IMR-90 (cell line): ENCODE measurements at regions not wholly inside any gene's neighbourhood (a gene's known extent, or its start where the extent isn't known, plus 50 kb on each side); places are given as distances from the start of the nearest gene placed in this dataset.

Source experiments
- ATAC-seq: fragments of 200-7000 bp; cut with Tn5 transposase; 2 replicates; pipeline ENCODE4 v1.9.1; 2020; ENCODE audit warnings: low read depth, mild to moderate bottlenecking, moderate library complexity
- BruUV-seq: library from RNA; stranded (reverse); fragments of 400-500 nt; replicated peaks from 2 replicates; lab custom pipeline; 2021; lab: Mats Ljungman, UMichigan
- CTCF ChIA-PET: fragments of 300-600 bp; formaldehyde crosslinking; extraction: SDS; loops from one replicate; lab custom pipeline; 2021; ENCODE audit warnings: antibody characterized with exemption; lab: Yijun Ruan, JAX
- POLR2A ChIA-PET: fragments of 300-600 bp; sonication (Branson Sonifier 250); formaldehyde crosslinking; loops from one replicate; lab custom pipeline; 2022; ENCODE audit warnings: antibody characterized with exemption; ENCODE audit not compliant: unreplicated experiment; lab: Charles Lee
- DNase-seq: peaks from one replicate; pipeline ENCODE4 v3.0.0; 2013
- H2AFZ ChIP-seq: replicated peaks from 2 replicates; pipeline ENCODE3; 2013; ENCODE audit warnings: low read length, mild to moderate bottlenecking; ENCODE audit not compliant: poor library complexity
- H2AK5ac ChIP-seq: 2 replicates; pipeline ENCODE4 v1.6.1; 2013; ENCODE audit warnings: low read depth, low read length, inconsistent platforms
- H2AK9ac ChIP-seq: replicated peaks from 2 replicates; pipeline ENCODE3; 2013; ENCODE audit warnings: mild to moderate bottlenecking, low read depth, low read length, moderate library complexity; ENCODE audit not compliant: poor library complexity
- H2BK120ac ChIP-seq: 2 replicates; pipeline ENCODE4 v1.6.1; 2013; ENCODE audit warnings: low read depth, low read length, inconsistent platforms
- H2BK15ac ChIP-seq: 3 replicates; pipeline ENCODE4 v1.6.1; 2013; ENCODE audit warnings: low read depth, low read length, inconsistent platforms
- H2BK20ac ChIP-seq: 2 replicates; pipeline ENCODE4 v1.6.1; 2013; ENCODE audit warnings: low read depth, mild to moderate bottlenecking, inconsistent platforms, low read length, moderate library complexity
- H2BK5ac ChIP-seq: 2 replicates; pipeline ENCODE4 v1.6.1; 2013; ENCODE audit warnings: mild to moderate bottlenecking, low read depth, low read length, inconsistent platforms; ENCODE audit not compliant: poor library complexity, severe bottlenecking
- H3K14ac ChIP-seq: replicated peaks from 2 replicates; pipeline ENCODE4 v1.6.1; 2013; ENCODE audit warnings: low read depth, low read length, inconsistent platforms
- H3K18ac ChIP-seq: 2 replicates; pipeline ENCODE4 v1.6.1; 2013; ENCODE audit warnings: low read depth, low read length, control low read depth
- H3K23ac ChIP-seq: 2 replicates; pipeline ENCODE4 v1.6.1; 2013; ENCODE audit warnings: low read depth, low read length, inconsistent platforms
- H3K27ac ChIP-seq: 2 replicates; pipeline ENCODE4 v1.5.1; 2013; ENCODE audit warnings: mild to moderate bottlenecking, control low read depth, low read length; ENCODE audit not compliant: insufficient read depth
- H3K27me3 ChIP-seq: 2 replicates; pipeline ENCODE4 v1.6.1; 2013; ENCODE audit warnings: low read length; ENCODE audit not compliant: control insufficient read depth, insufficient read depth
- H3K36me3 ChIP-seq: 2 replicates; pipeline ENCODE4 v1.6.1; 2013; ENCODE audit warnings: low read length, mixed read lengths; ENCODE audit not compliant: control insufficient read depth, insufficient read depth
- H3K4ac ChIP-seq: 2 replicates; pipeline ENCODE4 v1.6.1; 2013; ENCODE audit warnings: low read depth, low read length, inconsistent platforms
- H3K4me1 ChIP-seq: 2 replicates; pipeline ENCODE4 v1.6.1; 2013; ENCODE audit warnings: low read length, mixed read lengths; ENCODE audit not compliant: control insufficient read depth, insufficient read depth
- H3K4me2 ChIP-seq: 2 replicates; pipeline ENCODE4 v1.6.1; 2013; ENCODE audit warnings: low read depth, mild to moderate bottlenecking, control low read depth, low read length, moderate library complexity
- H3K4me3 ChIP-seq: 2 replicates; pipeline ENCODE4 v1.5.1; 2013; ENCODE audit warnings: low read depth, mild to moderate bottlenecking, control low read depth, low read length, moderate library complexity; ENCODE audit not compliant: insufficient read depth
- H3K56ac ChIP-seq: 2 replicates; pipeline ENCODE4 v1.6.1; 2013; ENCODE audit warnings: low read length, inconsistent platforms; ENCODE audit not compliant: insufficient read depth; ENCODE audit errors: extremely low read depth
- H3K79me1 ChIP-seq, 2 experiments: 2 replicates each; pipeline ENCODE4 v1.6.1; 2013; ENCODE audit warnings: low read length in 2 of 2, inconsistent platforms in 1 of 2, low read depth in 1 of 2
- H3K9ac ChIP-seq: 2 replicates; pipeline ENCODE4 v1.6.1; 2013; ENCODE audit warnings: low read depth, low read length, control low read depth
- H3K9me1 ChIP-seq: 2 replicates; pipeline ENCODE4 v1.6.1; 2013; ENCODE audit warnings: low read length, inconsistent platforms; ENCODE audit not compliant: insufficient read depth
- H3K9me3 ChIP-seq: 2 replicates; pipeline ENCODE4 v1.6.1; 2013; ENCODE audit warnings: low read length; ENCODE audit not compliant: control insufficient read depth, insufficient read depth
- H4K20me1 ChIP-seq: 2 replicates; pipeline ENCODE4 v1.6.1; 2013; ENCODE audit warnings: low read length, inconsistent platforms; ENCODE audit not compliant: insufficient read depth
- H4K5ac ChIP-seq: 2 replicates; pipeline ENCODE4 v1.6.1; 2013; ENCODE audit warnings: mild to moderate bottlenecking, low read depth, low read length, control low read depth
- H4K8ac ChIP-seq, 2 experiments: 2 replicates each; pipeline ENCODE4 v1.6.1; 2013; ENCODE audit warnings: low read depth in 2 of 2, low read length in 2 of 2, control low read depth in 1 of 2, inconsistent platforms in 1 of 2
- H4K91ac ChIP-seq: 2 replicates; pipeline ENCODE4 v1.6.1; 2013; ENCODE audit warnings: low read depth, low read length, inconsistent platforms; ENCODE audit not compliant: insufficient read depth
- BHLHE40 ChIP-seq: fragments of 150-350 bp; IDR thresholded peaks from 2 replicates; pipeline ENCODE4 v1.6.1; 2016; ENCODE audit warnings: mild to moderate bottlenecking, low read depth, low read length
- CEBPB ChIP-seq: IDR thresholded peaks from 2 replicates; pipeline ENCODE4 v1.6.1; 2012; ENCODE audit warnings: low read depth, low read length, improper control_type of control experiment
- CHD1 ChIP-seq: IDR thresholded peaks from 2 replicates; pipeline ENCODE4 v1.6.1; 2012; ENCODE audit warnings: low read depth, low read length, improper control_type of control experiment
- MAFK ChIP-seq: IDR thresholded peaks from 2 replicates; pipeline ENCODE4 v1.6.1; 2012; ENCODE audit warnings: low read depth, low read length, improper control_type of control experiment
- MAZ ChIP-seq: IDR thresholded peaks from 2 replicates; pipeline ENCODE4 v1.6.1; 2012; ENCODE audit warnings: low read depth, mild to moderate bottlenecking, low read length, improper control_type of control experiment, moderate library complexity, borderline replicate concordance
- MXI1 ChIP-seq: IDR thresholded peaks from 2 replicates; pipeline ENCODE4 v1.6.1; 2012; ENCODE audit warnings: low read depth, mild to moderate bottlenecking, low read length, moderate library complexity, borderline replicate concordance
- NFE2L2 ChIP-seq: fragments of 150-350 bp; IDR thresholded peaks from 2 replicates; pipeline ENCODE4 v1.6.1; 2016; ENCODE audit warnings: low read depth, mild to moderate bottlenecking, low read length
- POLR2A ChIP-seq: IDR thresholded peaks from 2 replicates; pipeline ENCODE4 v1.6.1; 2012; ENCODE audit warnings: mild to moderate bottlenecking, low read depth, low read length
- RAD21 ChIP-seq: IDR thresholded peaks from 2 replicates; pipeline ENCODE4 v1.6.1; 2012; ENCODE audit warnings: low read length, improper control_type of control experiment
- RCOR1 ChIP-seq: IDR thresholded peaks from 2 replicates; pipeline ENCODE4 v1.6.1; 2012; ENCODE audit warnings: mild to moderate bottlenecking, low read length, improper control_type of control experiment; ENCODE audit not compliant: insufficient replicate concordance
- RFX5 ChIP-seq: IDR thresholded peaks from 2 replicates; pipeline ENCODE4 v1.8.0; 2012; ENCODE audit warnings: low read depth, mild to moderate bottlenecking, low read length, moderate library complexity
- SMC3 ChIP-seq: fragments of 150-350 bp; IDR thresholded peaks from 2 replicates; pipeline ENCODE4 v1.6.1; 2016; ENCODE audit warnings: low read depth, mild to moderate bottlenecking, antibody characterized with exemption, low read length, moderate library complexity
- WGBS, 2 experiments: methylation state at CpG; one replicate each; pipeline versions ENCODE4 v1.1.5 to v1.1.7; 2013; ENCODE audit warnings: missing lambda C conversion rate in 2 of 2; ENCODE audit not compliant: insufficient read length in 1 of 2; ENCODE audit errors: extremely low coverage in 2 of 2; 5-methylcytosine and 5-hydroxymethylcytosine counted together
- dilution Hi-C: fragments of 300-500 bp; cut with HindIII; formaldehyde crosslinking; loops from one replicate; pipeline ENCODE4 v1.14.3; 2018; ENCODE audit warnings: low sequenced_read_pairs; ENCODE audit not compliant: unreplicated experiment
- in situ Hi-C: fragments of 300-500 bp; cut with MboI; formaldehyde crosslinking; loops from 3 replicates; pipeline ENCODE4 v1.14.3; 2019; ENCODE audit warnings: low sequenced_read_pairs, inconsistent platforms, mixed read lengths
- intact Hi-C: fragments of 100-400 bp; cut with micrococcal nuclease; formaldehyde crosslinking; loops from 2 replicates; pipeline ENCODE4 v1.10.0; 2022
- TF ChIP-seq, protein P1 (sequence below): conservative IDR thresholded peaks from 2 replicates; pipeline ENCODE4 v1.5.1; 2012; ENCODE audit warnings: mild to moderate bottlenecking, low read depth, low read length, improper control_type of control experiment
- TF ChIP-seq, protein P2 (sequence below): fragments of 150-350 bp; IDR thresholded peaks from 2 replicates; pipeline ENCODE4 v1.6.1; 2016; ENCODE audit warnings: low read depth, mild to moderate bottlenecking, low read length, moderate library complexity, borderline replicate concordance
- TF ChIP-seq, protein P3 (sequence below): fragments of 150-350 bp; IDR thresholded peaks from 2 replicates; pipeline ENCODE4 v1.6.1; 2017; ENCODE audit warnings: mild to moderate bottlenecking, antibody characterized with exemption, low read length, low read depth

DNA sequence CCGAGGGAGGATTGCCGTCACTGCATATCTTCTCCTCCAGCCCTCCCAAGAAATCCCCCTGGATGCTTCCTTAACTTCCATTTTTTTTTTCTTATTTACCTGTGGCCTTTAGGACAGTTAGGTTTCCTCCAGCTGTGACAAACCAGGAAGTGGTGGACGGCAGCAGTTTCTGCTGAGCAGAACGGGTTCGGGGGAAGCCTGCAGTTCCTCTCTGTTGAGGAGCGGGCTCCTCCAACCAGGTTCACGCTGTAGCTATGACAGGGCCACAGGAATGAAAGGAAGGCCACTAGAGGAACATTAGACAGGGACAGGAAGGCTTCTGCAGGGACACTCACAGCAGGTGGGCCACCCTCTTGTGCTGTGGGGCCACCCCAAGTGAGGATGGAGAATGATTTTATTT is 76.7 kb upstream of the SYK start:
- no peak overlapping the region for H2AFZ ChIP-seq
- H2AK5ac ChIP-seq = no peak overlapping the region
- no peaks in the 10 kb centered on the region for H4K20me1 ChIP-seq
- no TSS peak for BruUV-seq
- no peak overlapping the region for H2BK20ac ChIP-seq
- CTCF ChIA-PET = no interaction called here
- in situ Hi-C loops = no loop called here
- no peak overlapping the region for H2BK5ac ChIP-seq
- no peaks in the 10 kb centered on the region for H3K9me3 ChIP-seq
- no peak overlapping the region for H3K14ac ChIP-seq
- no peaks in the 10 kb centered on the region for H3K27me3 ChIP-seq
- H3K4me2 ChIP-seq = no peak overlapping the region
- H3K4me3 ChIP-seq = no peak overlapping the region
- no peaks in the 10 kb centered on the region for H3K4me1 ChIP-seq
- 54% methylated on average over 3 of the region's 7 CpGs; no CpG with 5 or more reads in 1 of the 2 experiments for WGBS, 2 experiments
- H2BK120ac ChIP-seq = no peak overlapping the region
- no peak overlapping the region for H2AK9ac ChIP-seq
- H3K18ac ChIP-seq = no peak overlapping the region
- no peak overlapping the region for H4K5ac ChIP-seq
- DNase-seq = no peak
- H3K27ac ChIP-seq = no peak overlapping the region
- H3K36me3 ChIP-seq = no peaks in the 10 kb centered on the region
- H3K79me1 ChIP-seq = no peaks in the 10 kb centered on the region
- no peak overlapping the region for H3K4ac ChIP-seq
- H3K9me1 ChIP-seq = no peaks in the 10 kb centered on the region
- POLR2A ChIA-PET = no interaction called here
- dilution Hi-C loops = no loop called here
- H4K91ac ChIP-seq = no peak overlapping the region
- intact Hi-C loops = no loop called here
- no peak overlapping the region for H3K23ac ChIP-seq
- H4K8ac ChIP-seq = no peak overlapping the region
- TF ChIP-seq MAFK = no peak
- TF ChIP-seq NFE2L2 = no peak
- TF ChIP-seq, protein P1, sequence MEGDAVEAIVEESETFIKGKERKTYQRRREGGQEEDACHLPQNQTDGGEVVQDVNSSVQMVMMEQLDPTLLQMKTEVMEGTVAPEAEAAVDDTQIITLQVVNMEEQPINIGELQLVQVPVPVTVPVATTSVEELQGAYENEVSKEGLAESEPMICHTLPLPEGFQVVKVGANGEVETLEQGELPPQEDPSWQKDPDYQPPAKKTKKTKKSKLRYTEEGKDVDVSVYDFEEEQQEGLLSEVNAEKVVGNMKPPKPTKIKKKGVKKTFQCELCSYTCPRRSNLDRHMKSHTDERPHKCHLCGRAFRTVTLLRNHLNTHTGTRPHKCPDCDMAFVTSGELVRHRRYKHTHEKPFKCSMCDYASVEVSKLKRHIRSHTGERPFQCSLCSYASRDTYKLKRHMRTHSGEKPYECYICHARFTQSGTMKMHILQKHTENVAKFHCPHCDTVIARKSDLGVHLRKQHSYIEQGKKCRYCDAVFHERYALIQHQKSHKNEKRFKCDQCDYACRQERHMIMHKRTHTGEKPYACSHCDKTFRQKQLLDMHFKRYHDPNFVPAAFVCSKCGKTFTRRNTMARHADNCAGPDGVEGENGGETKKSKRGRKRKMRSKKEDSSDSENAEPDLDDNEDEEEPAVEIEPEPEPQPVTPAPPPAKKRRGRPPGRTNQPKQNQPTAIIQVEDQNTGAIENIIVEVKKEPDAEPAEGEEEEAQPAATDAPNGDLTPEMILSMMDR = no peak
- no peak for TF ChIP-seq RCOR1
- TF ChIP-seq RFX5 = no peak
- no peak for TF ChIP-seq BHLHE40
- no peak for TF ChIP-seq SMC3
- no peak for TF ChIP-seq CHD1
- TF ChIP-seq, protein P2, sequence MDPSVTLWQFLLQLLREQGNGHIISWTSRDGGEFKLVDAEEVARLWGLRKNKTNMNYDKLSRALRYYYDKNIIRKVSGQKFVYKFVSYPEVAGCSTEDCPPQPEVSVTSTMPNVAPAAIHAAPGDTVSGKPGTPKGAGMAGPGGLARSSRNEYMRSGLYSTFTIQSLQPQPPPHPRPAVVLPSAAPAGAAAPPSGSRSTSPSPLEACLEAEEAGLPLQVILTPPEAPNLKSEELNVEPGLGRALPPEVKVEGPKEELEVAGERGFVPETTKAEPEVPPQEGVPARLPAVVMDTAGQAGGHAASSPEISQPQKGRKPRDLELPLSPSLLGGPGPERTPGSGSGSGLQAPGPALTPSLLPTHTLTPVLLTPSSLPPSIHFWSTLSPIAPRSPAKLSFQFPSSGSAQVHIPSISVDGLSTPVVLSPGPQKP = no peak
- no peak for TF ChIP-seq MXI1
- TF ChIP-seq, protein P3, sequence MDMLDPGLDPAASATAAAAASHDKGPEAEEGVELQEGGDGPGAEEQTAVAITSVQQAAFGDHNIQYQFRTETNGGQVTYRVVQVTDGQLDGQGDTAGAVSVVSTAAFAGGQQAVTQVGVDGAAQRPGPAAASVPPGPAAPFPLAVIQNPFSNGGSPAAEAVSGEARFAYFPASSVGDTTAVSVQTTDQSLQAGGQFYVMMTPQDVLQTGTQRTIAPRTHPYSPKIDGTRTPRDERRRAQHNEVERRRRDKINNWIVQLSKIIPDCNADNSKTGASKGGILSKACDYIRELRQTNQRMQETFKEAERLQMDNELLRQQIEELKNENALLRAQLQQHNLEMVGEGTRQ = no peak
- TF ChIP-seq MAZ = no peak
- no peak for TF ChIP-seq RAD21
- no peak for TF ChIP-seq POLR2A
- no peak for TF ChIP-seq CEBPB
- no peak overlapping the region for H3K9ac ChIP-seq
- H2BK15ac ChIP-seq = no peak overlapping the region
- ATAC-seq = no peak
- no peak overlapping the region for H3K56ac ChIP-seq
